HCT116 (cell line): ENCODE measurements at regions not wholly inside any gene's neighbourhood (a gene's known extent, or its start where the extent isn't known, plus 50 kb on each side); places are given as distances from the start of the nearest gene placed in this dataset.

ENCODE experiments used
- ATAC-seq: fragments of 200-7000 bp; cut with Tn5 transposase; 2 replicates; pipeline ENCODE4 v1.9.1; 2020; ENCODE audit warnings: mild to moderate bottlenecking, moderate library complexity
- BruUV-seq: library from RNA; stranded (reverse); fragments of 400-500 nt; replicated peaks from 2 replicates; lab custom pipeline; 2021; lab: Mats Ljungman, UMichigan
- CTCF ChIA-PET: fragments of 300-600 bp; sonication (Branson Sonifier 250); formaldehyde crosslinking; loops from one replicate; lab custom pipeline; 2021; ENCODE audit warnings: antibody characterized with exemption; lab: Charles Lee
- POLR2A ChIA-PET: fragments of 300-600, 350-600 bp; sonication (Branson Sonifier 250); formaldehyde crosslinking; loops from one replicate; lab custom pipeline; 2021; ENCODE audit warnings: antibody characterized with exemption; lab: Charles Lee
- RAD21 ChIA-PET, 2 experiments: fragments of 300-600 bp; sonication (Branson Sonifier 250); formaldehyde crosslinking; loops; one replicate each; lab custom pipeline; 2023; ENCODE audit warnings: low total read pairs in 2 of 2; ENCODE audit not compliant: uncharacterized antibody in 2 of 2, unreplicated experiment in 2 of 2, low non-redundant PET in 1 of 2; lab: Charles Lee
- DNase-seq: peaks from one replicate; pipeline ENCODE4 v3.0.0-alpha.2; 2010; ENCODE audit warnings: low read depth, low spot score
- H2AFZ ChIP-seq: fragments of 200-600 bp; shearing (Covaris generic), sonication (generic); 2 replicates; pipeline ENCODE4 v1.6.1; 2017; ENCODE audit warnings: low read depth, mixed run types, mixed read lengths, antibody characterized with exemption, low read length; ENCODE audit not compliant: poor library complexity, severe bottlenecking
- H3K27ac ChIP-seq: 2 replicates; pipeline ENCODE4 v1.5.1; 2012; ENCODE audit warnings: low read depth, low read length
- H3K27me3 ChIP-seq: fragments of 200-600 bp; sonication (generic); 2 replicates; pipeline ENCODE4 v1.6.1; 2016; ENCODE audit warnings: mixed run types, low read length, mixed read lengths; ENCODE audit not compliant: insufficient read depth
- H3K36me3 ChIP-seq, 2 experiments: fragments of 200-500 bp in 1 of 2; fragments of 200-600 bp in 1 of 2; sonication (Bioruptor generic) in 1 of 2; sonication (generic) in 1 of 2; 2 replicates each; pipeline versions ENCODE4 v1.5.1 to v1.6.1; 2014 to 2016; ENCODE audit warnings: low read length in 2 of 2, inconsistent platforms in 1 of 2, mixed read lengths in 1 of 2, mixed run types in 1 of 2; ENCODE audit not compliant: insufficient read depth in 2 of 2, control insufficient read depth in 1 of 2
- H3K4me1 ChIP-seq, 2 experiments: fragments of 200-600 bp in 1 of 2; sonication (generic) in 1 of 2; 2 replicates each; pipeline versions ENCODE4 v1.5.1 to v1.6.1; 2012 to 2017; ENCODE audit warnings: low read length in 2 of 2, inconsistent platforms in 1 of 2, mild to moderate bottlenecking in 1 of 2, mixed read lengths in 1 of 2, mixed run types in 1 of 2, moderate library complexity in 1 of 2; ENCODE audit not compliant: insufficient read depth in 2 of 2, control insufficient read depth in 1 of 2
- H3K4me2 ChIP-seq: fragments of 200-600 bp; sonication (generic); 2 replicates; pipeline ENCODE4 v1.6.1; 2017; ENCODE audit warnings: mixed run types, low read length, mixed read lengths
- H3K4me3 ChIP-seq, 2 experiments: fragments of 200-600 bp in 1 of 2; sonication (generic) in 1 of 2; replicated peaks in 1 of 2; 2 replicates each; pipeline ENCODE4 v1.5.1; 2011 to 2016; ENCODE audit warnings: low read length in 2 of 2, control low read depth in 1 of 2, low read depth in 1 of 2, mild to moderate bottlenecking in 1 of 2, mixed read lengths in 1 of 2, mixed run types in 1 of 2
- H3K79me2 ChIP-seq: fragments of 200-600 bp; sonication (generic); 2 replicates; pipeline ENCODE4 v1.6.1; 2017; ENCODE audit warnings: mild to moderate bottlenecking, mixed run types, low read length, moderate library complexity, mixed read lengths; ENCODE audit not compliant: insufficient read depth
- H3K9ac ChIP-seq: fragments of 200-600 bp; sonication (generic); 2 replicates; pipeline ENCODE4 v1.6.1; 2016; ENCODE audit warnings: low read length, mixed read lengths
- H3K9me2 ChIP-seq: fragments of 200-600 bp; sonication (generic), shearing (Covaris generic); 2 replicates; pipeline ENCODE4 v1.6.1; 2017; ENCODE audit warnings: mixed run types, mild to moderate bottlenecking, moderate library complexity; ENCODE audit not compliant: insufficient read depth
- H3K9me3 ChIP-seq, 2 experiments: fragments of 200-500 bp in 1 of 2; fragments of 200-600 bp in 1 of 2; sonication (Bioruptor generic) in 1 of 2; sonication (generic) in 1 of 2; 2 replicates each; pipeline ENCODE4 v1.6.1; 2014 to 2017; ENCODE audit warnings: low read length in 2 of 2, mixed read lengths in 2 of 2, inconsistent platforms in 1 of 2, low read depth in 1 of 2, mild to moderate bottlenecking in 1 of 2, mixed run types in 1 of 2, moderate library complexity in 1 of 2; ENCODE audit not compliant: control insufficient read depth in 1 of 2, insufficient read depth in 1 of 2
- H4K20me1 ChIP-seq: fragments of 200-600 bp; sonication (generic), shearing (Covaris generic); 2 replicates; pipeline ENCODE4 v1.6.1; 2017; ENCODE audit warnings: mixed run types, mild to moderate bottlenecking, moderate library complexity; ENCODE audit not compliant: insufficient read depth
- EGR1 ChIP-seq: IDR thresholded peaks from 2 replicates; pipeline ENCODE4 v1.6.1; 2012; ENCODE audit warnings: low read depth
- EZH2phosphoT487 ChIP-seq: fragments of 200-600 bp; IDR thresholded peaks from 2 replicates; pipeline ENCODE4 v1.6.1; 2018; ENCODE audit warnings: antibody characterized with exemption, borderline replicate concordance
- JUND ChIP-seq: IDR thresholded peaks from 2 replicates; pipeline ENCODE4 v1.6.1; 2012
- MAX ChIP-seq: IDR thresholded peaks from 2 replicates; pipeline ENCODE4 v1.6.1; 2012
- POLR2A ChIP-seq: IDR thresholded peaks from 2 replicates; pipeline ENCODE4 v1.7.0; 2011; ENCODE audit warnings: borderline replicate concordance; ENCODE audit not compliant: insufficient read depth, insufficient read length; ENCODE audit errors: extremely low read depth
- RAD21 ChIP-seq: IDR thresholded peaks from 2 replicates; pipeline ENCODE4 v1.6.1; 2012; ENCODE audit warnings: low read depth, mild to moderate bottlenecking
- SIN3A ChIP-seq: IDR thresholded peaks from 2 replicates; pipeline ENCODE4 v1.6.1; 2012; ENCODE audit warnings: low read depth
- SP1 ChIP-seq: IDR thresholded peaks from 2 replicates; pipeline ENCODE4 v1.6.1; 2012; ENCODE audit warnings: low read depth
- SRF ChIP-seq: IDR thresholded peaks from 2 replicates; pipeline ENCODE4 v1.6.1; 2012; ENCODE audit warnings: low read depth
- TCF7L2 ChIP-seq: IDR thresholded peaks from 2 replicates; pipeline ENCODE4 v1.7.0; 2011; ENCODE audit warnings: borderline replicate concordance, inconsistent platforms; ENCODE audit not compliant: insufficient read depth, insufficient read length; ENCODE audit errors: extremely low read depth
- ZBTB33 ChIP-seq: IDR thresholded peaks from 2 replicates; pipeline ENCODE4 v1.6.1; 2011; ENCODE audit warnings: mild to moderate bottlenecking, low read length, moderate library complexity; ENCODE audit not compliant: insufficient replicate concordance; ENCODE audit errors: extremely low read depth
- ZFX ChIP-seq: fragments of 450-650 bp; IDR thresholded peaks from 2 replicates; pipeline ENCODE4 v1.6.1; 2017
- ZNF274 ChIP-seq: fragments of 200-500 bp; sonication (Bioruptor generic); IDR thresholded peaks from 2 replicates; pipeline ENCODE4 v1.6.1; 2014; ENCODE audit warnings: mild to moderate bottlenecking, low read depth, low read length, inconsistent platforms
- intact Hi-C: fragments of 100-400 bp; cut with micrococcal nuclease; formaldehyde crosslinking; loops from 2 replicates; pipeline ENCODE4 v1.10.0; 2022
- TF ChIP-seq, protein P1 (sequence below): IDR thresholded peaks from 2 replicates; pipeline ENCODE4 v1.6.1; 2012

DNA sequence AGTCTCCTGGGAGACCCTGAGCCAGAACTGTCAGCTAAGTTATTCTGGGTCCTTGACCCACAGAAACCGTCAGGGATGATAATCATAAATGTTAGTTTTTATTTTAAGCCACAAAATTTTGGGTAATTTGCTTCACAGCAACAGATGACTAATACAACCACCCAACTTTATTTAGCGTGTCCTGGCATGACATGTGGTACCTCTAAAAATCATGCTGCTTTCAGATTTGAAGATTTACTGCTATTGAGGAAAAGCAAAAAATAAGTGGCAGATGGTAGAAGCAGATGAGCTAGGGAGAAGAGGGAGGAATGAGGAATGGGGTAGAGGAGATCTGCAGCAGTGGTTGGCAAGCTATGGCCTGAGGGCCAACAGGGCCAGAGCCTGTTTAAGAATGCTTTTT lies 90.4 kb downstream of the TMEM100 start:
- no peaks in the 10 kb centered on the region for H3K36me3 ChIP-seq
- H4K20me1 ChIP-seq: no peaks in the 10 kb centered on the region
- RAD21 ChIA-PET: no interaction called here
- H3K4me2 ChIP-seq: no peak overlapping the region
- no peaks in the 10 kb centered on the region for H3K79me2 ChIP-seq
- no TSS peak for BruUV-seq
- no peak for DNase-seq
- ATAC-seq: no peak
- no peak overlapping the region for H2AFZ ChIP-seq
- H3K27ac ChIP-seq: no peak overlapping the region
- H3K9me2 ChIP-seq: no peaks in the 10 kb centered on the region
- TF ChIP-seq TCF7L2 (no peak), SIN3A (no peak), MAX (no peak), POLR2A (no peak), SP1 (no peak), RAD21 (no peak), JUND (no peak), ZNF274 (no peak), SRF (no peak)
- TF ChIP-seq, protein P1, sequence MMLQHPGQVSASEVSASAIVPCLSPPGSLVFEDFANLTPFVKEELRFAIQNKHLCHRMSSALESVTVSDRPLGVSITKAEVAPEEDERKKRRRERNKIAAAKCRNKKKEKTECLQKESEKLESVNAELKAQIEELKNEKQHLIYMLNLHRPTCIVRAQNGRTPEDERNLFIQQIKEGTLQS: no peak
- CTCF ChIA-PET: interaction anchor here (1.1 kb wide), 1 partner anchor 9 kb away, joined by 5 read pairs; no protein-coding TSS in a partner anchor
- no peak overlapping the region for H3K4me3 ChIP-seq
- no peaks in the 10 kb centered on the region for H3K4me1 ChIP-seq
- no peak overlapping the region for H3K9ac ChIP-seq
- H3K9me3 ChIP-seq: no peaks in the 10 kb centered on the region
- intact Hi-C loops: no loop called here
- POLR2A ChIA-PET: no interaction called here
- peaks cover 57% of the 10 kb centered on the region for H3K27me3 ChIP-seq

DNA sequence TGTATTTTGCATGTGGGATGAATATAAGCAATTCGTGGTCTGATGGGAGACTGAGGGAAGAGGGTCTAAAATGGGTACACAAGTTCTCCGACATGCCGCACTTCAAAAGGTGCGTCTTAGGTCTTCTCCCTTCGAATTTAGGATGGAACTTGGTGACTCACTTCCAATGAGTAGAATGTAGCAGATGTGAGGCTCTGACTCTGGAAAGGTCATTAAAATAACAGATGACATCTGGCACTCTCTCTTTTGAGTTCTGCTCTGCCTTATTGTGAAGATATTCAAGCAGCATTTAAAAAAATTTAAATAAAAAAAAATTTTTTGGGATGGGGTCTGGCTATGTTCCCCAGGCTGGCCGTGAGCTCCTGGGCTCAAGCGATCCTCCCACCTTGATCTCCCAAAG lies 92.7 kb downstream of the TMEM100 start:
- no peaks in the 10 kb centered on the region for H3K9me3 ChIP-seq
- CTCF ChIA-PET: interaction anchor here (1.5 kb wide), 1 partner anchor 12 kb away, joined by 4 read pairs; no protein-coding TSS in a partner anchor
- RAD21 ChIA-PET: no interaction called here
- POLR2A ChIA-PET: no interaction called here
- H3K79me2 ChIP-seq: no peaks in the 10 kb centered on the region
- no TSS peak for BruUV-seq
- peaks cover 37% of the 10 kb centered on the region for H3K27me3 ChIP-seq
- no peaks in the 10 kb centered on the region for H3K4me1 ChIP-seq
- ATAC-seq (no peak), DNase-seq (no peak)
- H3K36me3 ChIP-seq: no peaks in the 10 kb centered on the region
- no peaks in the 10 kb centered on the region for H4K20me1 ChIP-seq
- intact Hi-C loops: no loop called here
- TF ChIP-seq RAD21 (no peak), POLR2A (no peak), ZFX (no peak), ZBTB33 (no peak), EGR1 (no peak), EZH2phosphoT487 (no peak)
- no peaks in the 10 kb centered on the region for H3K9me2 ChIP-seq
- no peak overlapping the region for H2AFZ ChIP-seq
- no peak overlapping the region for H3K4me2 ChIP-seq
- no peak overlapping the region for H3K4me3 ChIP-seq
- H3K9ac ChIP-seq: no peak overlapping the region
- no peak overlapping the region for H3K27ac ChIP-seq
